HG02884 (cell line): ENCODE measurements at regions not wholly inside any gene's neighbourhood (a gene's known extent, or its start where the extent isn't known, plus 50 kb on each side); places are given as distances from the start of the nearest gene placed in this dataset.

Experiments
- ATAC-seq: cut with Tn5 transposase; IDR thresholded peaks from one replicate; pipeline ENCODE4 v1.9.1; 2021; ENCODE audit warnings: mild to moderate bottlenecking, moderate library complexity; ENCODE audit not compliant: unreplicated experiment

- ATAC-seq = no peak
These were observed 136.1 kb downstream of the RWDD3 start for GRCh38 chr1:95369985-95370690.

- no peak for ATAC-seq
These were observed 136.9 kb downstream of the RWDD3 start for GRCh38 chr1:95370691-95371562.

- no peak for ATAC-seq
These were observed 137.8 kb downstream of the RWDD3 start for GRCh38 chr1:95371666-95372282.

- no peak for ATAC-seq
These were observed 141.2 kb downstream of the RWDD3 start for GRCh38 chr1:95375174-95375573.

- no peak for ATAC-seq
These were observed 146.9 kb downstream of the RWDD3 start for GRCh38 chr1:95380909-95381308.

GRCh38 chr1:95382000-95382786 lies 148.2 kb downstream of the RWDD3 start:
- ATAC-seq = no peak

GRCh38 chr1:95383111-95383510 lies 149.1 kb downstream of the RWDD3 start:
- no peak for ATAC-seq

GRCh38 chr1:95384567-95384966 lies 150.6 kb downstream of the RWDD3 start:
- no peak for ATAC-seq

- ATAC-seq = no peak
These were observed 152.4 kb downstream of the RWDD3 start for GRCh38 chr1:95386371-95386770.

- no peak for ATAC-seq
These were observed 152.9 kb downstream of the RWDD3 start for GRCh38 chr1:95386915-95387314.

GRCh38 chr1:95388031-95388430 lies 154.0 kb downstream of the RWDD3 start:
- no peak for ATAC-seq

- no peak for ATAC-seq
These were observed 159.4 kb downstream of the RWDD3 start for GRCh38 chr1:95393434-95393833.

GRCh38 chr1:95396557-95396956 lies 162.5 kb downstream of the RWDD3 start:
- ATAC-seq = no peak

GRCh38 chr1:95402780-95403179 lies 168.8 kb downstream of the RWDD3 start:
- ATAC-seq = no peak

- ATAC-seq = no peak
These were observed 172.3 kb downstream of the RWDD3 start for GRCh38 chr1:95406279-95406678.

GRCh38 chr1:95407131-95407885 lies 173.3 kb downstream of the RWDD3 start:
- no peak for ATAC-seq

- no peak for ATAC-seq
These were observed 173.9 kb downstream of the RWDD3 start for GRCh38 chr1:95407886-95408291.

GRCh38 chr1:95408507-95409136 lies 174.6 kb downstream of the RWDD3 start:
- no peak for ATAC-seq

GRCh38 chr1:95409276-95409675 lies 175.3 kb downstream of the RWDD3 start:
- no peak for ATAC-seq

- no peak for ATAC-seq
These were observed 175.9 kb downstream of the RWDD3 start for GRCh38 chr1:95409901-95410300.
